ENCODE measurements at regions not wholly inside any gene's neighbourhood (a gene's known extent, or its start where the extent isn't known, plus 50 kb on each side); places are given as distances from the start of the nearest gene placed in this dataset.
A peak's percentile ranks its signal among the peaks of the same experiment; 100 is the strongest.

DNA sequence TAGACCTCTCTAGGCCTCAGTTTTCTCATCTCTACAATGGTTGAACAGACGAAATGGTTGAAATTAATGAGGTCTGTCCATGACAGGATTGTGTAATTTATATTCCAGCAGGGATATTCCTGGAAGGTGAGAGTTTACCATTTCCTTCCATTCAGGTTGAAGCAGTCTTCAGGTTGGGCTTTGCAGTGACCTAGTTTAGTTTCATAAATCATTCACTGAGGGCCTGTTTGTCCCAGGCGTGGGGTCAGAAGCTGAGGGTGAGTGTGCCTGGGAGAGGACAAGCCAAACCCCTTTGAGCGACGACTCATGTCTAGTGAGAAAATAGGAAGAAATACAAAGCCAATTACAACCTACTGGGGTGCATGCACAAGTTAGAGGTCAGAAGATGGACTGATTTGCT, 57.2 kb upstream of the CACNA2D3 start:
- no peak overlapping the region for H3K9ac ChIP-seq
- 14 to 30% methylated on average over 4 of the region's 4 CpGs for WGBS, 2 experiments (ENCODE audit: low coverage in 1 of 2, low lambda C conversion rate in 2 of 2, missing lambda C conversion rate in 2 of 2)
- no peak overlapping the region for H3K27ac ChIP-seq
- in situ Hi-C loops (cut with MboI), result no loop called here
- no peaks in the 10 kb centered on the region for H3K27me3 ChIP-seq (replicated peaks; ENCODE audit: insufficient read depth)
- no peak overlapping the region for H3K4me2 ChIP-seq (ENCODE audit: unreplicated experiment)
- no peaks in the 10 kb centered on the region for H3K4me1 ChIP-seq (ENCODE audit: insufficient read depth)
- no peaks in the 10 kb centered on the region for H3K9me3 ChIP-seq (ENCODE audit: low read depth)
- H3K36me3 ChIP-seq (ENCODE audit: low read depth), result no peaks in the 10 kb centered on the region
- H3F3A ChIP-seq (ENCODE audit: insufficient read depth), result no peaks in the 10 kb centered on the region
- H3K4me3 ChIP-seq, result no peak overlapping the region
- H3K9me2 ChIP-seq (ENCODE audit: insufficient read depth), result no peaks in the 10 kb centered on the region
- TF ChIP-seq EZH2phosphoT487 (IDR thresholded peaks at IDR 0.05; ENCODE audit: insufficient read depth, low read depth), result no peak
- no peak for TF ChIP-seq EZH2 (IDR thresholded peaks at IDR 0.05; ENCODE audit: insufficient read depth, poor library complexity, severe bottlenecking)
- no peaks in the 10 kb centered on the region for H3K79me2 ChIP-seq (ENCODE audit: insufficient read depth)
- DNase-seq, result no peak
- H4K20me1 ChIP-seq (ENCODE audit: insufficient read depth), result no peaks in the 10 kb centered on the region
- H2AFZ ChIP-seq, result no peak overlapping the region

DNA sequence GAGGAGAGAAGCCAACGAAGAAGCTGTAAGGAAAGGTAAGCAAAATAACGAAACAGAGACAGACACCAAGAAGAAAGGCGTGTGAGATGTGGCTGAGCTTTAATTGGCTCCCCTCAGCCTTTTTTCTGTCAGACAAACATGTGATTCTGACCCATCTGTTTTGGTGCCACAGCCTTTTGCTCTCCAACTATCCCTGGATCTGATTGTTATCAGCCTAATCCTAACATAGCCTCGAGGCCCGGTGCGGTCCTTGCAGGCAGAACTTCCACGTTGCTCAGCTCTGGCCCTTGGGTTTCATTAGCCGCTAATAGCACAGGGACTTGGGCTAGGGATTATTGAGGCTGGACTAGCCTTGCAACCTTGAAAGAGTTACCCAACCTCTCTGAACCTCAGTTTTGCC, 57.9 kb upstream of the CACNA2D3 start:
- Histone ChIP-seq H4K20me1 (ENCODE audit: insufficient read depth) (no peaks in the 10 kb centered on the region), H3K4me2 (ENCODE audit: unreplicated experiment) (no peak overlapping the region), H2AFZ (no peak overlapping the region), H3K36me3 (ENCODE audit: low read depth) (no peaks in the 10 kb centered on the region), H3K27ac (no peak overlapping the region), H3K4me3 (no peak overlapping the region), H3K9me3 (ENCODE audit: low read depth) (no peaks in the 10 kb centered on the region), H3K9me2 (ENCODE audit: insufficient read depth) (no peaks in the 10 kb centered on the region), H3K27me3 (replicated peaks; ENCODE audit: insufficient read depth) (no peaks in the 10 kb centered on the region), H3K4me1 (ENCODE audit: insufficient read depth) (no peaks in the 10 kb centered on the region), H3F3A (ENCODE audit: insufficient read depth) (no peaks in the 10 kb centered on the region), H3K79me2 (ENCODE audit: insufficient read depth) (no peaks in the 10 kb centered on the region), H3K9ac (no peak overlapping the region)
- in situ Hi-C loops (cut with MboI), result no loop called here
- TF ChIP-seq EZH2phosphoT487 (IDR thresholded peaks at IDR 0.05; ENCODE audit: insufficient read depth, low read depth), result no peak
- TF ChIP-seq EZH2 (IDR thresholded peaks at IDR 0.05; ENCODE audit: insufficient read depth, poor library complexity, severe bottlenecking), result no peak
- WGBS, 2 experiments (ENCODE audit: low coverage in 1 of 2, low lambda C conversion rate in 2 of 2, missing lambda C conversion rate in 2 of 2), result 33 to 47% methylated on average over 8 of the region's 8 CpGs
- DNase-seq, result no peak

DNA sequence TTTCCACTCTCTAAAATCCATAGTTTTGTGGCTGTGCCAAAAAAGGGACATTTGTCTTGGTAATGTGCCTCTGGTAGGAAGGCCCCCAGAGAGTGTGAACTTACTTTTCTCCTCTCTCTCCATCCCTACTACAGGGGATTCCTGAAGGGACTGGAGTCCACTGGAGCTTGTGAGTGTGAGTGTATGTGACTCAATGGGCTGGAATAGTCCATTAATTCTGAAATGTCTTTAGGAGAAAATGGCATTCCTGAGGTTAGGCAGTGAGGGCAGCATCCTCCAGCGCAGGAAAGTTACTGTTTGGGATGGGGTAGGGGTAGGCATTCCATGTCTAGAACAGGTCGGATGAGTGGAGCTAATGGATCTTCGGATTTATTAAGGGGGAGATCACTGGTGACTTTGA, 59.8 kb upstream of the CACNA2D3 start:
- no peaks in the 10 kb centered on the region for H3K9me2 ChIP-seq (ENCODE audit: insufficient read depth)
- H3F3A ChIP-seq (ENCODE audit: insufficient read depth), result no peaks in the 10 kb centered on the region
- no peaks in the 10 kb centered on the region for H3K27me3 ChIP-seq (replicated peaks; ENCODE audit: insufficient read depth)
- TF ChIP-seq EZH2phosphoT487 (IDR thresholded peaks at IDR 0.05; ENCODE audit: insufficient read depth, low read depth), result no peak
- TF ChIP-seq EZH2 (IDR thresholded peaks at IDR 0.05; ENCODE audit: insufficient read depth, poor library complexity, severe bottlenecking), result no peak
- H3K36me3 ChIP-seq (ENCODE audit: low read depth), result no peaks in the 10 kb centered on the region
- no peak overlapping the region for H2AFZ ChIP-seq
- WGBS, 2 experiments (ENCODE audit: low coverage in 1 of 2, low lambda C conversion rate in 2 of 2, missing lambda C conversion rate in 2 of 2), result 29 to 43% methylated on average over 3 of the region's 3 CpGs
- no peaks in the 10 kb centered on the region for H4K20me1 ChIP-seq (ENCODE audit: insufficient read depth)
- no peak overlapping the region for H3K27ac ChIP-seq
- H3K9ac ChIP-seq, result no peak overlapping the region
- in situ Hi-C loops (cut with MboI), result no loop called here
- no peak overlapping the region for H3K4me3 ChIP-seq
- no peaks in the 10 kb centered on the region for H3K79me2 ChIP-seq (ENCODE audit: insufficient read depth)
- no peak overlapping the region for H3K4me2 ChIP-seq (ENCODE audit: unreplicated experiment)
- DNase-seq, result no peak
- no peaks in the 10 kb centered on the region for H3K9me3 ChIP-seq (ENCODE audit: low read depth)
- no peaks in the 10 kb centered on the region for H3K4me1 ChIP-seq (ENCODE audit: insufficient read depth)

DNA sequence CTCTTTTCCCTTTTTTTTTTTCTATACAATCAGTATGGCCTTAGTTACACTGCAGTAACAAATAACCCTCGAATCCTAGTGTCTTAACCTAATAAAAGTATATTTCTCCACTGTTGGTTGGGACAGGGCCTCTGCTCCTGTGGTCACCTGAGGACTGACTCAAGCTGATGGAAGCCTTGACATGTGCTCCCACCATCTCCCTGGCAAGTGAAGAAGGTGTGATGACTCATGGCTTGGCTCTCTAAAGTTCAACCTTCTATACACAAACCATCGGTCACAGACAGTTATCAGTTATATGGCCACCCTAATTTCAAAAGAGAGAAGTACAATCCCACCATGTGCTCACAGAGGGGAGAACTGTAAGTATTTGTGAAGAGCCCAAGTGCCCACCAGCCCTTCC, 65.8 kb upstream of the CACNA2D3 start:
- Histone ChIP-seq H3K9me2 (ENCODE audit: insufficient read depth) (no peaks in the 10 kb centered on the region), H3K4me3 (no peak overlapping the region), H3K27ac (no peak overlapping the region), H3K9me3 (ENCODE audit: low read depth) (no peaks in the 10 kb centered on the region), H2AFZ (no peak overlapping the region), H3F3A (ENCODE audit: insufficient read depth) (no peaks in the 10 kb centered on the region), H3K36me3 (ENCODE audit: low read depth) (no peaks in the 10 kb centered on the region), H3K9ac (no peak overlapping the region), H3K4me2 (ENCODE audit: unreplicated experiment) (no peak overlapping the region), H4K20me1 (ENCODE audit: insufficient read depth) (no peaks in the 10 kb centered on the region), H3K79me2 (ENCODE audit: insufficient read depth) (no peaks in the 10 kb centered on the region), H3K27me3 (replicated peaks; ENCODE audit: insufficient read depth) (no peaks in the 10 kb centered on the region), H3K4me1 (ENCODE audit: insufficient read depth) (no peaks in the 10 kb centered on the region)
- in situ Hi-C loops (cut with MboI), result no loop called here
- TF ChIP-seq EZH2phosphoT487 (IDR thresholded peaks at IDR 0.05; ENCODE audit: insufficient read depth, low read depth) (no peak), EZH2 (IDR thresholded peaks at IDR 0.05; ENCODE audit: insufficient read depth, poor library complexity, severe bottlenecking) (no peak)
- DNase-seq, result peak; percentile 4
- WGBS, 2 experiments (ENCODE audit: low coverage in 1 of 2, low lambda C conversion rate in 2 of 2, missing lambda C conversion rate in 2 of 2), result 39 to 46% methylated on average over 2 of the region's 2 CpGs

DNA sequence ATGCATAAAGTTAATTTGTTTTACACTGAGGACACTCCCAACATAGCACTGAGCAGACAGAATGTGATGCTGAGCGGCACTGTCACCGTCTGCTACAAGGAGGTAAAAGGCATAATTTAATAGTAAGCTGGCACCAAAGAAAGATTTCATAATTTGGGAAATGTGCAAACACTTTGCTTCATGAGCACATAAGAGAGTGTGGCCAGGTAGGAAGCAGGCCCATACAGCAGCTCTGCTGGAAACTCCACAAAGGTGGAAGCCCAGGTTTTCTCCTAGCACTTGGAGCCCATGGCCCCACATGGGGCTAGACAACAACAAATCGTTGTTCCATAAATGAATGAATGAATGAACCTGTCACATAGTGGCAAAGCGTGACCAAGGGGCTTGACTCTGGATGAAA, 68.5 kb upstream of the CACNA2D3 start:
- Histone ChIP-seq H3K4me3 (no peak overlapping the region), H3F3A (ENCODE audit: insufficient read depth) (no peaks in the 10 kb centered on the region), H3K27me3 (replicated peaks; ENCODE audit: insufficient read depth) (no peaks in the 10 kb centered on the region), H3K4me2 (ENCODE audit: unreplicated experiment) (no peak overlapping the region), H3K4me1 (ENCODE audit: insufficient read depth) (no peaks in the 10 kb centered on the region), H3K79me2 (ENCODE audit: insufficient read depth) (no peaks in the 10 kb centered on the region), H3K9ac (no peak overlapping the region), H4K20me1 (ENCODE audit: insufficient read depth) (no peaks in the 10 kb centered on the region), H3K27ac (no peak overlapping the region), H2AFZ (no peak overlapping the region), H3K9me2 (ENCODE audit: insufficient read depth) (no peaks in the 10 kb centered on the region), H3K36me3 (ENCODE audit: low read depth) (no peaks in the 10 kb centered on the region), H3K9me3 (ENCODE audit: low read depth) (no peaks in the 10 kb centered on the region)
- TF ChIP-seq EZH2 (IDR thresholded peaks at IDR 0.05; ENCODE audit: insufficient read depth, poor library complexity, severe bottlenecking), result no peak
- no peak for TF ChIP-seq EZH2phosphoT487 (IDR thresholded peaks at IDR 0.05; ENCODE audit: insufficient read depth, low read depth)
- WGBS, 2 experiments (ENCODE audit: low coverage in 1 of 2, low lambda C conversion rate in 2 of 2, missing lambda C conversion rate in 2 of 2), result 33 to 45% methylated on average over 4 of the region's 4 CpGs
- DNase-seq, result no peak
- in situ Hi-C loops (cut with MboI), result no loop called here

Data from GM23248 (cell line).